ENCODE measurements at regions not wholly inside any gene's neighbourhood (a gene's known extent, or its start where the extent isn't known, plus 50 kb on each side); places are given as distances from the start of the nearest gene placed in this dataset.

- intact Hi-C loops (cut with DNase I) = no loop called here
- no peak for DNase-seq
- Histone ChIP-seq H3K36me3 (replicated peaks in 1 of 2) (no peaks in the 10 kb centered on the region), H3K27me3 (no peaks in the 10 kb centered on the region), H3K27ac (no peak overlapping the region), H3K4me3 (no peak overlapping the region), H3K9me3 (replicated peaks in 1 of 3) (no peaks in the 10 kb centered on the region), H3K4me1 (replicated peaks in 1 of 2) (no peaks in the 10 kb centered on the region)
- WGBS, 4 donors = 63 to 80% (median 72%) methylated on average over 9 to 11 of the region's 11 CpGs
- TF ChIP-seq, protein P1, sequence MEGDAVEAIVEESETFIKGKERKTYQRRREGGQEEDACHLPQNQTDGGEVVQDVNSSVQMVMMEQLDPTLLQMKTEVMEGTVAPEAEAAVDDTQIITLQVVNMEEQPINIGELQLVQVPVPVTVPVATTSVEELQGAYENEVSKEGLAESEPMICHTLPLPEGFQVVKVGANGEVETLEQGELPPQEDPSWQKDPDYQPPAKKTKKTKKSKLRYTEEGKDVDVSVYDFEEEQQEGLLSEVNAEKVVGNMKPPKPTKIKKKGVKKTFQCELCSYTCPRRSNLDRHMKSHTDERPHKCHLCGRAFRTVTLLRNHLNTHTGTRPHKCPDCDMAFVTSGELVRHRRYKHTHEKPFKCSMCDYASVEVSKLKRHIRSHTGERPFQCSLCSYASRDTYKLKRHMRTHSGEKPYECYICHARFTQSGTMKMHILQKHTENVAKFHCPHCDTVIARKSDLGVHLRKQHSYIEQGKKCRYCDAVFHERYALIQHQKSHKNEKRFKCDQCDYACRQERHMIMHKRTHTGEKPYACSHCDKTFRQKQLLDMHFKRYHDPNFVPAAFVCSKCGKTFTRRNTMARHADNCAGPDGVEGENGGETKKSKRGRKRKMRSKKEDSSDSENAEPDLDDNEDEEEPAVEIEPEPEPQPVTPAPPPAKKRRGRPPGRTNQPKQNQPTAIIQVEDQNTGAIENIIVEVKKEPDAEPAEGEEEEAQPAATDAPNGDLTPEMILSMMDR (IDR thresholded peaks at IDR 0.05) = no peak
- no peak for TF ChIP-seq POLR2A (IDR thresholded peaks at IDR 0.05)
Measured at GRCh38 chr12:131616738-131617137, 94.2 kb upstream of the SFSWAP start.

DNA sequence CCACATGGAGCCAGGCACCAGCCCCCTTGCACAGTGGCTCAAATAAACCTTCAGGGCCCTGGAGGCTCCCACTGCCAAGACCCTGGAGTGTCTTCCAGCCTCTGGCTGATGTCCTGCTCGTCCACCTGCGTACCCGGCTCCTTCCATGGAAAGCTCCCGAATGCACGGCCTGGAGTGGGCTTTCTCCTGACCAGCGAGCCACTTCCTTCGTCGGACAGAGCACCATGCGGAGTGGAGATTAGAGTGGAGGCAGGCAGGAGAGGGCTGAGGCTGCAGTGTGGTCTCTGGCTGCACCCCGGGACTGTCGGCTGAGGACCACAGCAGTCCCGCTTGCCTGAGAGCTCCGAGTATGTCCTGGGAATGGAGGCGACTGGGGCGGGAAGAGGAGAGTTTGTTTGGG, 93.7 kb upstream of the SFSWAP start:
- Histone ChIP-seq H3K27ac (no peak overlapping the region), H3K4me1 (replicated peaks in 1 of 2) (no peaks in the 10 kb centered on the region), H3K4me3 (no peak overlapping the region), H3K36me3 (replicated peaks in 1 of 2) (no peaks in the 10 kb centered on the region), H3K9me3 (replicated peaks in 1 of 3) (no peaks in the 10 kb centered on the region), H3K27me3 (no peaks in the 10 kb centered on the region)
- 87 to 91% (median 89%) methylated on average over 9 to 15 of the region's 15 CpGs for WGBS, 4 donors
- TF ChIP-seq POLR2A (IDR thresholded peaks at IDR 0.05) = no peak
- TF ChIP-seq, protein P1 (IDR thresholded peaks at IDR 0.05) = no peak
- intact Hi-C loops (cut with DNase I) = no loop called here
- no peak for DNase-seq

- 60 to 71% (median 66%) methylated on average over 15 to 23 of the region's 23 CpGs for whole genome bisulfite sequencing, 4 donors
- H3K9me3 ChIP-seq (replicated peaks in 1 of 3) = no peaks in the 10 kb centered on the region
- no peak overlapping the region for H3K4me3 ChIP-seq
- TF ChIP-seq, protein P1 (IDR thresholded peaks at IDR 0.05) = no peak
- no peak for TF ChIP-seq POLR2A (IDR thresholded peaks at IDR 0.05)
- no peak overlapping the region for H3K27ac ChIP-seq
- intact Hi-C loops (cut with DNase I) = no loop called here
- H3K4me1 ChIP-seq (replicated peaks in 1 of 2) = no peaks in the 10 kb centered on the region
- no peak for DNase-seq
- H3K36me3 ChIP-seq (replicated peaks in 1 of 2) = no peaks in the 10 kb centered on the region
- H3K27me3 ChIP-seq = no peaks in the 10 kb centered on the region
Measured at GRCh38 chr12:131617596-131618302, 93.1 kb upstream of the SFSWAP start.

- no peaks in the 10 kb centered on the region for H3K9me3 ChIP-seq (replicated peaks in 1 of 3)
- no peak overlapping the region for H3K4me3 ChIP-seq
- WGBS, 4 donors = 18 to 34% (median 21%) methylated on average over 9 to 14 of the region's 14 CpGs
- no peak overlapping the region for H3K27ac ChIP-seq
- intact Hi-C loops (cut with DNase I) = no loop called here
- H3K4me1 ChIP-seq (replicated peaks in 1 of 2) = no peaks in the 10 kb centered on the region
- DNase-seq = no peak
- no peaks in the 10 kb centered on the region for H3K36me3 ChIP-seq (replicated peaks in 1 of 2)
- no peaks in the 10 kb centered on the region for H3K27me3 ChIP-seq
- no peak for TF ChIP-seq POLR2A (IDR thresholded peaks at IDR 0.05)
- TF ChIP-seq, protein P1 (IDR thresholded peaks at IDR 0.05) = no peak
Measured at GRCh38 chr12:131618303-131618658, 92.6 kb upstream of the SFSWAP start.

Data from adrenal gland (tissue), 9 donors.